ENCODE measurements at regions not wholly inside any gene's neighbourhood (a gene's known extent, or its start where the extent isn't known, plus 50 kb on each side); places are given as distances from the start of the nearest gene placed in this dataset.
"Not testable (repeated sequence)": the region's sequence is repeated elsewhere in the genome, so short reads cannot be mapped to it uniquely, and the experiment has no call there.

- no peak for DNase-seq (ENCODE audit: low read depth)
- H3K4me3 ChIP-seq (ENCODE audit: low read depth, low read length) = no peak overlapping the region
These were observed 146.7 kb downstream of the SEM1 start for GRCh38 chr7:96562966-96563365.

DNA sequence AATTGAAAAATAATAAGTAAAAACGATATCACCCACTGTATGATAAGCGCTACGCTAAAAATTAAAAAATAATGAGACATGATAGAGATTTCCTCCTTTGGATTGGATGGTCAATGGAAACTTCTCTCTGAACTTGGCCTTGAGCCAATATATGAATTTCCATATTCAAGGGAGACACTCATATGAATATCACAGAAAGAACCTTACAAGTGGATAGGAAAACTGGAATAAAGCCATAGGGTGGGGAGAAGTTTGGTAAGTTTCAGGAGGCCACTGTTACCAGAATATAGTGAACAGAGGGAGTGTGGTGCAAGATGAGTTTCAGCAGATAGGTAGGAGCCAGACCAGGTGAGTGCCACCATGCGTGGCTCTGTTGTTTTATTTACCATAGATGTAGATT, 147.2 kb downstream of the SEM1 start:
- no peak for DNase-seq (ENCODE audit: low read depth)

GRCh38 chr7:96561892-96562291, 147.8 kb downstream of the SEM1 start:
- no peak overlapping the region for H3K4me3 ChIP-seq (ENCODE audit: low read depth, low read length)
- DNase-seq (ENCODE audit: low read depth) = no peak

More for the DNA sequence above, 147.2 kb downstream of the SEM1 start:
- H3K4me3 ChIP-seq (ENCODE audit: low read depth, low read length) = no peak overlapping the region

- DNase-seq (ENCODE audit: low read depth) = no peak
- H3K4me3 ChIP-seq (ENCODE audit: low read depth, low read length) = no peak overlapping the region
These were observed 151.1 kb downstream of the SEM1 start for GRCh38 chr7:96558530-96558929.

DNA sequence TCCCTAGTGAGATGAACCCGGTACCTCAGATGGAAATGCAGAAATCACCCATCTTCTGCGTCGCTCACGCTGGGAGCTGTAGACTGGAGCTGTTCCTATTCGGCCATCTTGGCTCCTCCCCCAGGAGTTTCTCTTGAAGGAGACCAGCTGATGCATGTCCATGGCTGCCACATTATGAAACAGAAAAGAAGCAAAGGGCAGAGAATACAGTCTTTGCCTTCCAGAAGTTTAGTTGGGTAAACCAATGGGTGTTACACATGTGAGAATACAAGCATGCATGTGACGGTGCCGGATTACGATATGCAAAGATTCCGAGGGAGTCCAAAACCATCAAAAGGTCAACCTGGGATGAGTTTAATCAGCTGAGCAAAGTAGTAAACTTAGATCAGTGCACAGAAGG, 151.6 kb downstream of the SEM1 start:
- no peak overlapping the region for H3K4me3 ChIP-seq (ENCODE audit: low read depth, low read length)
- DNase-seq (ENCODE audit: low read depth) = no peak

DNA sequence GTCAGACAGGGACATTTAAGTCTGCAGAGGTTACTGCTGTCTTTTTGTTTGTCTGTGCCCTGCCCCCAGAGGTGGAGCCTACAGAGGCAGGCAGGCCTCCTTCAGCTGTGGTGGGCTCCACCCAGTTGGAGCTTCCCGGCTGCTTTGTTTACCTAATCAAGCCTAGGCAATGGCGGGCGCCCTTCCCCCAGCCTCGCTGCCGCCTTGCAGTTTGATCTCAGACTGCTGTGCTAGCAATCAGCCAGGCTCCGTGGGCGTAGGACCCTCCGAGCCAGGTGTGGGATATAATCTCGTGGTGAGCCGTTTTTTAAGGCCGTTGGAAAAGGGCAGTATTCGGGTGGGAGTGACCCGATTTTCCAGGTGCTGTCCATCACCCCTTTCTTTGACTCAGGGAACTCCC, 152.0 kb downstream of the SEM1 start:
- H3K4me3 ChIP-seq (ENCODE audit: low read depth, low read length); DNase-seq (ENCODE audit: low read depth): not testable (repeated sequence)

DNA sequence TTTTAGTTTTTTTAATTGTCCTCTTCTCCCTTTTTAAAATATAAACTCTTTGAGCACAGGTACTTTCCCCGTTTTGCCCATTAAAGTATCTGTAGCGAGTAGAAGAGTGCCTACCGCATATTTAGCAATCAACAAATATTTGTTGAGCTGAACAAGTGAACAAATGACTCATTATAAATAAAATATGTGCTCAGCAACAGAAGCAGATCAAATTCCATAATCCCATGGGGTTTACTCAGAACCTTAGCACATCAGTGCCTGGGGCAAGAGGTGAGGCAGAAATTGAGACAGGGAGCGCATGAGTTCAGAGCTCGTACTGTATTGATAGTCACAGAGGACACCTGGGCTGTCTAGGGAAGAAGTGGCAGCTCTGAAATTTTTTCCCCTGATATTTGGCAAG, 161.0 kb downstream of the SEM1 start:
- no peak overlapping the region for H3K4me3 ChIP-seq (ENCODE audit: low read depth, low read length)
- no peak for DNase-seq (ENCODE audit: low read depth)

DNA sequence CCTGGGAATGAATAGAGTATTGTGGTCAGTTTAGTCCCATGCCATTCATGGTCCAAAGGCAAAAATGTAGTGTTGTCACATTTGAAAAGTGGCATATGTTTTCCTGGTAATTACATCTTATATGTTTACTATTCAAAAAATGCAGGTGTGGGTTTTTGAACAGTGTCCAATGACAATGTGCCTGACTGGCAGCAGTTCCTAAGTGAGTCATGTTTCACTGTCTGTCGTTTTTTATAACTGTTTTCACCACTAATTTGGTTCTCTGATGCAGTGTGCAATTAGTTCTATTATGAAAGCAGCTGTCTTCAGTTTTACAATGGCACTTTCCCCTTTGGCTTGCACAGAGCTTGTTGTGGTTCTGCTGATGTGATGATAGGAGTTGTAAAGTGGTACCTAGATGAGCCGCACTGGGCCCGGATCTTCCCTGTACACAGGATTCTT, 162.3 kb downstream of the SEM1 start:
- H3K4me3 ChIP-seq (ENCODE audit: low read depth, low read length) = no peak overlapping the region
- no peak for DNase-seq (ENCODE audit: low read depth)

DNA sequence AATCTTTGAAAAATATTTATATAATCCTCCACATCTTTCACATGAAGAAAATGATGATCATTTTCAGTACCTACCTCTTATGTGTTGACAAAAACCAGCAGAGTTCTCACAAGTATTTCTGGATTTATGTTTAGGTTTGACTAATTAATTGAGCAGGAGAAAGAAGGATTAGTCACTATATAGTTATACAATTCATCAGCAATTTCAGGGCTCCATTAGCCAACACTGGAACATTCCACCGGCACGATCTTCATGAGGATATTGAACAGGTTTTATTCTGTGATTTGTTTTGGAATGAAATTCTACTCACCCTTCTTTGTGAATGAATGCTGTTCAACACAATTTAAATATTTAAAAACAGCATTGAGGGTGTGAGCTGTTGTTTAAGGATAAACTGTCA, 163.2 kb downstream of the SEM1 start:
- no peak overlapping the region for H3K4me3 ChIP-seq (ENCODE audit: low read depth, low read length)
- DNase-seq (ENCODE audit: low read depth) = no peak

- no peak overlapping the region for H3K4me3 ChIP-seq (ENCODE audit: low read depth, low read length)
- no peak for DNase-seq (ENCODE audit: low read depth)
These were observed 170.2 kb downstream of the SEM1 start for GRCh38 chr7:96539471-96539870.

DNA sequence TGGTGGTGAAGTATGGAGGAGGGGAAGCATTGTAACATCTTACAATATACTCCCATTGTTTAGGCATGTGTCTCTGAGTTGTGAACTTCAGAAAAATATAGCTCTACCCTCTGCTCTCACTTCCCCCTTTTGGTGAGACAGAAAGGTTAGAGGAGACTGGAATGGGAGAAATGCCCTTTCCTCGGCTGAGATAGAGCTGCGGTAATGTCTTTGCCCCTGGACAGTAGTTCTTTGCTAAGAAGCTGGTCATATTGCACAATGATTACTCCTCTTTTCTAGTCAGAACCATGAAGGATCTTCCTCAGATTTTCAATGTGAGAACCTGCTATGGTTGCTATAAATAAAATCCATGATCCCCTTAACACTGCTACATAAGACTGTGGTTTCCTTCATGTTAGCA, 171.0 kb downstream of the SEM1 start:
- no peak overlapping the region for H3K4me3 ChIP-seq (ENCODE audit: low read depth, low read length)
- DNase-seq (ENCODE audit: low read depth) = no peak

DNA sequence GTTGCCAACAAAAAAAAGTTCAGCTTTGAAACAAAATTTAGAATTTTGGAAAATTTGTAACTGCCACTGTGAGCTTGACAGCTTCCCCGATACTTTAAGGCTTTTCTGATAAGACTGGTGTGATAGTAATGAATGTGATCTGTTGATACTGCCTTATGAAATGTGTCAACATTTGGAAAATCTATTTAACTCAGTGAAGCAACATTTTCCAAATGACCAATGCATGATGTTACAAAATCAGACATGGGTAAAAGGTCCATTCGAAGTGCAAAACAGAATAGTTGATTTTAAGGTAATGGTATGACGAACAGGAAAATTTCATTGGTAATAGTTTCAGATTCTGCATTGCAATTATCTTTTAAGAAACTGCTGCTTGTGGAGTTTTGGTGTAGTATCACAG, 175.4 kb downstream of the SEM1 start:
- H3K4me3 ChIP-seq (ENCODE audit: low read depth, low read length) = no peak overlapping the region
- no peak for DNase-seq (ENCODE audit: low read depth)

DNA sequence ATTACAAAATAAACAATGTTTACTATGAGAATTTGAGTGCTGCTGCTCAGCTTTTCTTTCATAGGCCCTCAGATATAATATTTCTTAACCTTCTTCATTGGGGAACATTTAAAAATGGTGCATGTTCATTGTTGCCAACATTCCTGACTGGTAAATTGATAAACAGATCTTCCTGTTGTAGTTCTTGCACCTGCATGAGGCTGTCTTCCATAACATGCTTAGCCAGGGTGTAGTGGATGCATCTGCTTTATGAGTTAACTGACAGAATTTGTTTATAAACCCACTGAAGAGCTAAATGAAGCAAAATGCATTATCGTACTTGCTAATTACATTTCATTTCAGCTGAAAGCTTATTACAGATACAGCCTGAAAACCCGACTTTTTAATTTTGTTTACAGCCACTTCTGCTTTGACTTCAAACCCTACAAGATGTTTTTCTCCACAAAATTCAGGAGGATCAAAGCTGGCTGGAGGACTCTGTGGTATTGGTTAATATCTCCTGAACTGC, 177.2 kb downstream of the SEM1 start:
- H3K4me3 ChIP-seq (ENCODE audit: low read depth, low read length) = no peak overlapping the region
- DNase-seq (ENCODE audit: low read depth) = no peak

GRCh38 chr7:96531331-96531730, 178.3 kb downstream of the SEM1 start:
- no peak overlapping the region for H3K4me3 ChIP-seq (ENCODE audit: low read depth, low read length)

DNA sequence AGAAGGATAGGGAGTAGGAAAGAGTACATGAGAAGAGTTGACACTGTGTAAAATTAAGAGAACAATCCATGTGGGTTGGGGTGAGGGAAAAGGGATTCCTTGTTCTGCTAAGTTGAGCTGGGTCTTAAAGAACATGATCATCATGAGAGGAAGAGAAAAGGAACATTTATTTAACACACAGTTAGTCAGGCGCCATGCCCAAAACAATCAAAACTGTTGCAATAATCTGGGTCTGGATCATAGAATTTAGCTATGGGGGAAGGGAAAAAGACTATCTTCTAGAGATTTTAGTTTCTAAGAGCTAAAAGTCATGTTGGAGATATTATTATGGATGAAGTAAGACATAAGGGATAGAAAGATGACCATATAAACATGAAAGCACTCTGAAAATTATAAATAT, 178.9 kb downstream of the SEM1 start:
- DNase-seq (ENCODE audit: low read depth) = no peak
- no peak overlapping the region for H3K4me3 ChIP-seq (ENCODE audit: low read depth, low read length)

More at GRCh38 chr7:96531331-96531730, 178.3 kb downstream of the SEM1 start:
- no peak for DNase-seq (ENCODE audit: low read depth)

DNA sequence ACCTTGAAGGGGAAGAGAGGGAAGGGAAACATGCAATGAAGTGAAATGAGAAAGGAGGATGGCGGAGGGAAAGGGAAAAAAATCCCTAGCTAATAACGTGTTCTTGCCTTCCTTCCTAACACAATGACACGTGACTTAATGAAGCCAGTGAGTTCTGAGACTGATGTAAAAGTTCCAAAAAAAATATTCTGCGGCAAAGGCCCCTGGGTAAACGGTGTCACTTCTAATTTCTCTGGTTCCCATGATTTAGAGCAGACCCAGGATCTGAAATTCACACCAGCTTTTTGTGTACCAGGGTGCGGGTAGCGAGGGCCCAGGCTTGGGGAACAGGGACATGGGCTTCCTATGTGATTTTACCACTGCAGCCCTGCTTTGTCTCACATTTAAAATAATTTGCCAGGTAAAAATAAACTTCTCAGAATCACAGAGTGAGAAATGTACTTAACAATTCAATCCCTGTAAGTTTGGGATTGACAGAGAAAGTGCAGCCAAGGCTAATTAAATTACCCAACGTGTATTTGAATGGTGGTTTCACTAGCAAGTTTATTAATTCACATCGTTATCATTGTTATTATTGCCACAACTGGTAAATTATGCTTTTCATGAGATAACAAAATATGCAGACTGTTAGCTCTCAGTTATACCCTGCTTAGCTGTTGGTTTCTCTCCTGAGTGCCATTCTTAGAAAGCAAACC, 182.4 kb downstream of the SEM1 start:
- no peak overlapping the region for H3K4me3 ChIP-seq (ENCODE audit: low read depth, low read length)

GRCh38 chr7:96526496-96526895, 183.2 kb downstream of the SEM1 start:
- H3K4me3 ChIP-seq (ENCODE audit: low read depth, low read length) = no peak overlapping the region
- DNase-seq (ENCODE audit: low read depth) = no peak

More for the DNA sequence above, 182.4 kb downstream of the SEM1 start:
- no peak for DNase-seq (ENCODE audit: low read depth)

- DNase-seq (ENCODE audit: low read depth) = no peak
- no peak overlapping the region for H3K4me3 ChIP-seq (ENCODE audit: low read depth, low read length)
These were observed 188.4 kb downstream of the SEM1 start for GRCh38 chr7:96521068-96521894.

- H3K4me3 ChIP-seq (ENCODE audit: low read depth, low read length) = no peak overlapping the region
- DNase-seq (ENCODE audit: low read depth) = no peak
These were observed 186.5 kb upstream of the SLC25A13 start for GRCh38 chr7:96508371-96508770.

- no peak overlapping the region for H3K4me3 ChIP-seq (ENCODE audit: low read depth, low read length)
- DNase-seq (ENCODE audit: low read depth) = no peak
These were observed 181.7 kb upstream of the SLC25A13 start for GRCh38 chr7:96503597-96503996.

GRCh38 chr7:96501318-96501717, 179.4 kb upstream of the SLC25A13 start:
- no peak for DNase-seq (ENCODE audit: low read depth)
- H3K4me3 ChIP-seq (ENCODE audit: low read depth, low read length) = no peak overlapping the region
